GM19372 (cell line): ENCODE measurements at regions not wholly inside any gene's neighbourhood (a gene's known extent, or its start where the extent isn't known, plus 50 kb on each side); places are given as distances from the start of the nearest gene placed in this dataset.

Experiments used
- ATAC-seq: cut with Tn5 transposase; IDR thresholded peaks from one replicate; pipeline ENCODE4 v1.9.1; 2021; ENCODE audit warnings: mild to moderate bottlenecking, low read depth, moderate library complexity; ENCODE audit not compliant: unreplicated experiment

GRCh38 chr14:97730706-97731105, 933.5 kb downstream of the VRK1 start:
- no peak for ATAC-seq

GRCh38 chr14:97731800-97732199, 934.6 kb downstream of the VRK1 start:
- ATAC-seq = no peak

- no peak for ATAC-seq
Observed at GRCh38 chr14:97747316-97747715, 950.1 kb downstream of the VRK1 start.

- ATAC-seq = no peak
Observed at GRCh38 chr14:97748616-97749015, 951.4 kb downstream of the VRK1 start.

GRCh38 chr14:97757491-97757890, 960.3 kb downstream of the VRK1 start:
- ATAC-seq = no peak

- no peak for ATAC-seq
Observed at GRCh38 chr14:97760050-97760449, 962.9 kb downstream of the VRK1 start.

GRCh38 chr14:97762386-97762785, 965.2 kb downstream of the VRK1 start:
- ATAC-seq = no peak

GRCh38 chr14:97771340-97772045, 974.3 kb downstream of the VRK1 start:
- no peak for ATAC-seq

- ATAC-seq = no peak
Observed at GRCh38 chr14:97773598-97773997, 976.4 kb downstream of the VRK1 start.

GRCh38 chr14:97776890-97777558, 979.8 kb downstream of the VRK1 start:
- ATAC-seq = no peak

GRCh38 chr14:97777622-97778355, 980.6 kb downstream of the VRK1 start:
- no peak for ATAC-seq

- no peak for ATAC-seq
Observed at GRCh38 chr14:97779140-97779539, 982.0 kb downstream of the VRK1 start.

- ATAC-seq = no peak
Observed at GRCh38 chr14:97780804-97781203, 983.6 kb downstream of the VRK1 start.

- ATAC-seq = no peak
Observed at GRCh38 chr14:97781961-97782360, 984.8 kb downstream of the VRK1 start.

GRCh38 chr14:97782871-97783414, 985.8 kb downstream of the VRK1 start:
- no peak for ATAC-seq

- ATAC-seq = no peak
Observed at GRCh38 chr14:97785495-97785894, 988.3 kb downstream of the VRK1 start.

GRCh38 chr14:97788364-97788763, 991.2 kb downstream of the VRK1 start:
- ATAC-seq = no peak

GRCh38 chr14:97788846-97789526, 991.8 kb downstream of the VRK1 start:
- no peak for ATAC-seq

- ATAC-seq = no peak
Observed at GRCh38 chr14:97791072-97791471, 993.9 kb downstream of the VRK1 start.

- ATAC-seq = no peak
Observed at GRCh38 chr14:97791906-97792305, 994.7 kb downstream of the VRK1 start.

- no peak for ATAC-seq
Observed at GRCh38 chr14:97796511-97796910, 999.3 kb downstream of the VRK1 start.
